NB4 (cell line): ENCODE measurements at regions not wholly inside any gene's neighbourhood (a gene's known extent, or its start where the extent isn't known, plus 50 kb on each side); places are given as distances from the start of the nearest gene placed in this dataset.

Experiments
- MAX ChIP-seq: IDR thresholded peaks from 2 replicates; pipeline ENCODE4 v1.6.1; 2011; ENCODE audit warnings: low read depth, low read length
- MYC ChIP-seq: IDR thresholded peaks from 2 replicates; pipeline ENCODE4 v1.6.1; 2011; ENCODE audit warnings: low read depth, low read length
- POLR2A ChIP-seq: IDR thresholded peaks from 2 replicates; pipeline ENCODE4 v1.6.1; 2011; ENCODE audit warnings: mild to moderate bottlenecking; ENCODE audit not compliant: insufficient read length; ENCODE audit errors: extremely low read depth
- TF ChIP-seq, protein P1 (sequence below): IDR thresholded peaks from one replicate; pipeline ENCODE4 v1.5.1; 2012; ENCODE audit warnings: low read depth, low read length

DNA sequence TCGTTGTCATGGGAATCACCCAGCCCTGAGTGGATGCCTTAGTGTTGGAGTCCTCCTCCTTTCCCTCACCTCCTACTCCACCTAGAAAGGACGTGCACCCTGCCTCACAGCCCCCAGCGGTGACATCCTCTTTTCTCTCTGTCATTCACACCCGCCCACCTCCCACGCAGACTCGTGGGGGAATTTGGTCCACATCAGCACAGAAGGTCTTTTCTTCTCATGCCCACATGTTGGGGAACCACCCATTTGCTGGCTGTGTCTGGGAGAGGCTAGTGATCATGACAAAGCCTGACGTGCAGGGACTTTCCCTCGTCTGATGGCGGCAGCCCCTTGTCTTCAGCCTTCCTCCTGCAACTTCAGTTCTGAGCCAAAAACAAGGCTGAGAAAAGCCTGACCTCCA lies 96.0 kb upstream of the CNKSR3 start:
- TF ChIP-seq, protein P1, sequence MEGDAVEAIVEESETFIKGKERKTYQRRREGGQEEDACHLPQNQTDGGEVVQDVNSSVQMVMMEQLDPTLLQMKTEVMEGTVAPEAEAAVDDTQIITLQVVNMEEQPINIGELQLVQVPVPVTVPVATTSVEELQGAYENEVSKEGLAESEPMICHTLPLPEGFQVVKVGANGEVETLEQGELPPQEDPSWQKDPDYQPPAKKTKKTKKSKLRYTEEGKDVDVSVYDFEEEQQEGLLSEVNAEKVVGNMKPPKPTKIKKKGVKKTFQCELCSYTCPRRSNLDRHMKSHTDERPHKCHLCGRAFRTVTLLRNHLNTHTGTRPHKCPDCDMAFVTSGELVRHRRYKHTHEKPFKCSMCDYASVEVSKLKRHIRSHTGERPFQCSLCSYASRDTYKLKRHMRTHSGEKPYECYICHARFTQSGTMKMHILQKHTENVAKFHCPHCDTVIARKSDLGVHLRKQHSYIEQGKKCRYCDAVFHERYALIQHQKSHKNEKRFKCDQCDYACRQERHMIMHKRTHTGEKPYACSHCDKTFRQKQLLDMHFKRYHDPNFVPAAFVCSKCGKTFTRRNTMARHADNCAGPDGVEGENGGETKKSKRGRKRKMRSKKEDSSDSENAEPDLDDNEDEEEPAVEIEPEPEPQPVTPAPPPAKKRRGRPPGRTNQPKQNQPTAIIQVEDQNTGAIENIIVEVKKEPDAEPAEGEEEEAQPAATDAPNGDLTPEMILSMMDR, result no peak
- TF ChIP-seq POLR2A, result no peak
- TF ChIP-seq MAX, result no peak
- no peak for TF ChIP-seq MYC
